NCI-H2107 treated with DMSO at 0.1 percent for 48 hours (cell line): ENCODE measurements at regions not wholly inside any gene's neighbourhood (a gene's known extent, or its start where the extent isn't known, plus 50 kb on each side); places are given as distances from the start of the nearest gene placed in this dataset.

Source experiments
- DNase-seq: peaks from one replicate; lab custom pipeline; 2025; ENCODE audit not compliant: unreplicated experiment; lab: John Stamatoyannopoulos, UW

GRCh38 chr16:5379954-5380353 lies 282.4 kb upstream of the EEF2KMT start:
- no peak for DNase-seq

GRCh38 chr16:5378531-5378930 lies 280.9 kb upstream of the EEF2KMT start:
- no peak for DNase-seq

- no peak for DNase-seq
Observed at GRCh38 chr16:5377280-5377898, 279.8 kb upstream of the EEF2KMT start.

- no peak for DNase-seq
Observed at GRCh38 chr16:5374184-5374583, 276.6 kb upstream of the EEF2KMT start.

- DNase-seq = no peak
Observed at GRCh38 chr16:5367951-5368350, 270.4 kb upstream of the EEF2KMT start.

- no peak for DNase-seq
Observed at GRCh38 chr16:5366126-5366525, 268.5 kb upstream of the EEF2KMT start.

GRCh38 chr16:5364186-5364585 lies 266.6 kb upstream of the EEF2KMT start:
- DNase-seq = no peak

GRCh38 chr16:5361322-5361721 lies 263.7 kb upstream of the EEF2KMT start:
- no peak for DNase-seq

- DNase-seq = no peak
Observed at GRCh38 chr16:5354645-5355044, 257.1 kb upstream of the EEF2KMT start.

- DNase-seq = no peak
Observed at GRCh38 chr16:5349670-5350517, 252.3 kb upstream of the EEF2KMT start.

GRCh38 chr16:5349101-5349500 lies 251.5 kb upstream of the EEF2KMT start:
- DNase-seq = no peak

- DNase-seq = no peak
Observed at GRCh38 chr16:5347561-5347960, 250.0 kb upstream of the EEF2KMT start.

GRCh38 chr16:5336941-5337340 lies 239.3 kb upstream of the EEF2KMT start:
- DNase-seq = no peak

- no peak for DNase-seq
Observed at GRCh38 chr16:5333991-5334390, 236.4 kb upstream of the EEF2KMT start.

- no peak for DNase-seq
Observed at GRCh38 chr16:5333126-5333525, 235.5 kb upstream of the EEF2KMT start.

GRCh38 chr16:5330058-5330457 lies 232.5 kb upstream of the EEF2KMT start:
- DNase-seq = no peak

GRCh38 chr16:5328546-5328945 lies 231.0 kb upstream of the EEF2KMT start:
- no peak for DNase-seq

GRCh38 chr16:5326395-5326794 lies 228.8 kb upstream of the EEF2KMT start:
- no peak for DNase-seq

- no peak for DNase-seq
Observed at GRCh38 chr16:5325932-5326331, 228.3 kb upstream of the EEF2KMT start.

- no peak for DNase-seq
Observed at GRCh38 chr16:5323284-5324141, 225.9 kb upstream of the EEF2KMT start.

GRCh38 chr16:5321930-5322329 lies 224.3 kb upstream of the EEF2KMT start:
- no peak for DNase-seq

GRCh38 chr16:5319799-5320198 lies 222.2 kb upstream of the EEF2KMT start:
- DNase-seq = no peak
